Stimulated activated CD4-positive, alpha-beta T cell treated with anti-CD3 and anti-CD28 coated beads, Interleukin-12 subunit alpha, Interleukin-12 subunit beta, amount 100 ng/mL, for 24 hours (primary cell): ENCODE measurements at regions not wholly inside any gene's neighbourhood (a gene's known extent, or its start where the extent isn't known, plus 50 kb on each side); places are given as distances from the start of the nearest gene placed in this dataset.
"Not testable (repeated sequence)": the region's sequence is repeated elsewhere in the genome, so short reads cannot be mapped to it uniquely, and the experiment has no call there.

ENCODE experiments used
- DNase-seq, 2 experiments: peaks; one replicate each; pipeline ENCODE4 v3.0.0-alpha.2; 2020; ENCODE audit warnings: low read depth in 2 of 2

DNA sequence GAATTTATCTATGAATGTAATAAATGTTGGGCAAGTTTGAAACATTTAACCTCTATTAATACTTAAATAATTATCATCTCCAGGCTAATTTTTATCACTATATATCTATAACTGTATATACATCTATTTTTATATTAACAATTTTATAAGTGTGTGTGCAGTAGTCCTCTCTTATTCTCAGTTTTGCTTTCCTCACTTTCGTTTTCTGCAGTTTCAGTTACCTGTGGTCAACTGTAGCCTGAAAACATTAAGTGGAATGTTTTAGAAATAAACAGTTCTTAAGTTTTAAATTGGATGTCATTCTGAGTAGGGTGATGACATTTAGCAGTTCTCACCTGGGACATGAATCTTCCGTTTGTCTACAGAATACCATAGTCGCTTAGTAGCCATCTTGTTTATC is 379.4 kb upstream of the MAN1A1 start:
- DNase-seq: no peak

- DNase-seq: no peak
Measured at GRCh38 chr6:119728220-119728750, 378.7 kb upstream of the MAN1A1 start.

DNA sequence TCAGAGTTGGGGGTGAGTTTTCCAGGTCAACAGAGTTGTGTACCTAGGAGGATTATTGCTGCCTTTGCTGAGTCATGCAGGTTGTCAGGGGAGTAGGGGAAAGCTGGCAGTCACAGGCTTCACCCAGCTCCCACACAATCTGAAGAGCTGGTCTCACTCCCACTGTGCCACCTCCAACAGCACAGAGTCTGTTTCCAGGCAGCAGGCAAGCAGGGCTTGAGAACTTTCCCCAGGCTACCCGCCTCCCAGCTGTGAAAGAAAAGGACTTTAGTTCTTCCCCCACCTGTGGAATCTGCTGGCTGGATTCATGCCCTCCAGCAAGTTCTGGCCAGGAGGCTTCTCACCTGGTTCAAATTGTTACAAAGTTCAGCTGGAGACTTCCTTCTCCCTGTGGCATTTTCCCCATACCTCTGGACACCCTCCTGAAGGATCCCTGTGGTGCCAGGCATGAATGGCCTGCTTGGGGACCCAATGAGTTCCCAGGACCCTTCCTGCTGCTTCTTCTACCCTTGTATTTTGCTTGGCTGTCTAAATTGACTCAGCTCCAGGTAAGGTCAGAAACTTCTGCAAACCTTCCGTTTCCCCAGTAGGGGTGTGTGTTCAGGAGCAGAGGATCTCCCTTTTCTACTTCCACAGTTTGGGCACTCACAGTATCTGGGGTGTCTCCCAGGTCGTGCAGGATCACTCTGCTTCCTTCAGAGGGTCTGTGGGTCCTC is 378.1 kb upstream of the MAN1A1 start:
- no peak for DNase-seq

DNA sequence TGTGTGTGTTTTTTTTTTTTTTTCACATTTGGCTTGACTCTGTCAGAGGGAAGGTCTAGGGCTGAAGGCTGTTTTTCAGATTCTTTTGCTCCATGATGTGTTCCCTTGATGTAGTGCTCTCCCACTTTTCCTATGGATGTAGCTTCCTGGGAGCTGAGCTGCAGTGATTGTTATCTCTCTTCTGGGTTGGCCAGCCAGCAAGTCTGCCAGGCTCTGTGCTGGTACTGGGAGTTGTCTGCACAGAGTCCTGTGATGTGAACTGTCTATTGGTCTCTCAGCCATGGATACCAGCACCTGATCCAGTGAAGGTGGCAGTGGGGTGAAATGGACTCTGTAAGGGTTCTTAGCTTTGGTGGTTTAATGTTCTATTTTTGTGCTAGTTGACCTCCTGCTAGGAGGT is 377.4 kb upstream of the MAN1A1 start:
- DNase-seq: not testable (repeated sequence)

DNA sequence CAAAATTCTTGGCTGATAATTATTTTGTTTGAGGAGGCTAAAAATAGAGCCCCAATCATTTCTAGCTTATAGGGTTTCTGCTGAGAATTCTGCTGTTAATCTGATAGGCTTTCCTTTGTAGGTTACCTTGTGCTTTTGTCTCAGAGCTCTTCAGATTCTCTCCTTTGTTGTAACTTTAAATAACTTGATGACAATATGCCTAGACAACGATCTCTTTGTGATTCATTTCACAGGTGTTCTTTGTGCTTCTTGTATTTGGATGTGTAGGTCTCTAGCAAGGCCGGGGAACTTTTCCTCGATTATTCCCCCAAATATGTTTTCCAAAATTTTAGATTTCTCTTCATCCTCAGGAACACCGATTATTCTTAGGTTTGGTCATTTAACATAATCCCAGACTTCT is 376.5 kb upstream of the MAN1A1 start:
- DNase-seq: no peak

DNA sequence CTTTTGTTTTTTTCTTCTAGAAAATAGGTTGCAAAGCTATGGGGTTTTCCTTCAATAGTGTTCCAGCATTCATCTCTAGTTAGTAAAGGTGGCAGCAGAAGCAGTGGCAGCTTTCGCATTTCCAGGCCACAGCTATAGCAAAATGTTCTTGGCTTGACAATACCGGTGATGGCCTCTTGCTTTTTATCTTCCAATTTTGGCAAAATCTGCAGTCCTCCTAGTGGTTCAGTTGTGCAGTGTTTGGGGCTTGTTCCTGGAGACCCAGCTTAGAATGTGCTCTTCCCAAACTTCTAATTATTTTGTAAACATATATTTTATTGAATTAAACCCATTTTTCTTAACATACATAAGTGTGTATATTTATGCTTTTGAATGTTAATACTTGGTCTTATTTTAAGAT is 370.6 kb upstream of the MAN1A1 start:
- DNase-seq: no peak

- no peak for DNase-seq
Measured at GRCh38 chr6:119717942-119718341, 368.4 kb upstream of the MAN1A1 start.

GRCh38 chr6:119716668-119717270 is 367.2 kb upstream of the MAN1A1 start:
- DNase-seq: no peak

- DNase-seq: no peak
Measured at GRCh38 chr6:119713903-119714302, 364.3 kb upstream of the MAN1A1 start.

- no peak for DNase-seq
Measured at GRCh38 chr6:119686644-119687043, 337.1 kb upstream of the MAN1A1 start.

GRCh38 chr6:119686240-119686639 is 336.7 kb upstream of the MAN1A1 start:
- DNase-seq: no peak

GRCh38 chr6:119683671-119684070 is 334.1 kb upstream of the MAN1A1 start:
- no peak for DNase-seq

- no peak for DNase-seq
Measured at GRCh38 chr6:119683031-119683430, 333.5 kb upstream of the MAN1A1 start.

- no peak for DNase-seq
Measured at GRCh38 chr6:119678961-119679360, 329.4 kb upstream of the MAN1A1 start.

DNA sequence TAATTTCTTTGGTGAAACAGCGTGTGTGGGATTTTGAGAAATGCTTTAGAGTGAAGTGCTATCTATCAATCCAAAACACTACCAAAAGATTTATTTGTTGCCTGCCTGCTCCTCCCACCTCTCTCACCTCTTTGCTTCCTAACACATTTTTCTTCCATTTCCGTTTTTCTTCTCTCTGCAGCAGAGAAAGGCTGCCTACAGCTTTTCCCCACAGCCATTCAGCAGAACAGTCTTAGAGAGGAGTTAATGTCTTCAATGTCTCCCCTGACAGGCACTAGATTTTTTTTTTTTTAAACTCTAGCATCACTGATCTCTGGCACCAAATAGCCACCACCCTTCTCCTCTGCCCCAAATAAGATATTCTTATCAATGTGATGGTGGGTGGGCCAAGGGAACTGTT is 327.8 kb upstream of the MAN1A1 start:
- DNase-seq: no peak

DNA sequence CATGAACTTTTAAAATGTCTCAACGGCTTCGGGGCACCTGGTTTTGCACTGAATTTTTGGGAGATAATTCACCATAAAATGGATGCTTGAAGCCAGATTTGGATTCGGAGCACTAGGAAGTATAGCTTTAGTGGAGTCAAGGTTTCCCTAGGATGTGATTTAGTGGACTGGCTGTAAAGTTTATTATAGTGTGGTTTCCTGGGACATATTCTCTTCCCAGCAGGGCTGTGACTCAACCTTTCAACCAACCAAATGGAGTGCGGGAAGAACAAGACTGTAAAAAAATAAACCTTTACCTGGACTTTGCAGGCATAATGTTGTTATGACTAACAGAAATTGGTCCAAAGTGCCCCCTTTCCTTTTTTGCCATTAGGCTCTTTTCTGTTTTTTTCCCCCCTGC is 327.4 kb upstream of the MAN1A1 start:
- DNase-seq: no peak

GRCh38 chr6:119676230-119676629 is 326.7 kb upstream of the MAN1A1 start:
- DNase-seq: no peak

DNA sequence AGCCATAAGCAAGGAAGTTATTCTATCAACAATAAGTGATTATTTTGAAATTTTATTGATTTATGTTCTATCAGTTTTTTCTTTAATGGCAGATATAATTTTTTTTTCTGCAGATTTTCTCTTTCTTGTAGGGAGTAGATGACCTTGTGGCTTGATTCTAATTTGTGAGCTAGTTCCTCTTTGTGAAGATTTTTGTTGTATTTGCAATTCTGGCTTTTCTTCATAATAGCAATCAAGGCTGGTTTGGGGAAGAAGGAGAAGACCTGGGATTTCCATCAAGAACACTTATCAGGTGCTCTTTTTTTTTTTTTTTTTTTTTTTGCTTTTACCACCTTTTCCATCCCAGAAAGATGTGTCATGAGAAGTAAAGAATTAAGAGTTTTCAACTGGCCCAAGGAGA is 324.2 kb upstream of the MAN1A1 start:
- no peak for DNase-seq

DNA sequence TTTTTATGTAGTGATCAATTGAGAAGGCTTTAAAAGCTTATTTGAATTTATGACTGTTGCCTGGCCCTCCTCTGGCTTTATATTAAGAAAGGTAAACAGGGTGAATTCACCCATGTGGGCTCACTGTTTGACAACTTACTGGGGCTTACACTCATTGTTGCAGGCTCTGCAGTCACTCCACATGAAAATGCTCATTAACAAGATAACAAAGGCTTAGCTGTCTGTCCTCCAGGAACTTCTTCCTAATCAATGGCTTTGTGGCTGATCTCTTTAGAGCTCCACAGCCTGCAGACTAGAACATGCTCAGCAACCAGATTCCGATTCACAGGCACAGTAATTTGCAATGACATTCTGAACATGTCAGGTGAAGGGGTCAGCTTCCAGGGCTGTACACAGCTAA is 323.2 kb upstream of the MAN1A1 start:
- DNase-seq: no peak

GRCh38 chr6:119671105-119671504 is 321.5 kb upstream of the MAN1A1 start:
- no peak for DNase-seq

DNA sequence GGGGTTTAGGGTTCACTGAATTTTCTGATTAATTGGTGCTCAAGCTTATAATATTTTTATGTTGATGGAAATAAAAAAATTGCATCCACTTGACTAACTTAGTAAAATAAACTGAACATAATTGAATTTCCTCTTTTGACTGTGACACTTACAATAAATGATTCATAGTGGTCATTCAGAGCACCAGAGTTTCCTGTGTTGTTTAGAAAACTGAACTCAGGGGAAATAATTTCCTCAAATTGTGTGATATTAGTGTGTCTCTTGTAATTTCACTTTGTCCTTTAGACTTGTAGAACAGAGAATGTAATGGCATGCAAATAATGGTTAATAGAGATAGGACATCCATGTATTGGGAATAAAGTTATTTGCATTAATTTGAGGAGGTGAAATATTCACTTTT is 319.7 kb upstream of the MAN1A1 start:
- no peak for DNase-seq

DNA sequence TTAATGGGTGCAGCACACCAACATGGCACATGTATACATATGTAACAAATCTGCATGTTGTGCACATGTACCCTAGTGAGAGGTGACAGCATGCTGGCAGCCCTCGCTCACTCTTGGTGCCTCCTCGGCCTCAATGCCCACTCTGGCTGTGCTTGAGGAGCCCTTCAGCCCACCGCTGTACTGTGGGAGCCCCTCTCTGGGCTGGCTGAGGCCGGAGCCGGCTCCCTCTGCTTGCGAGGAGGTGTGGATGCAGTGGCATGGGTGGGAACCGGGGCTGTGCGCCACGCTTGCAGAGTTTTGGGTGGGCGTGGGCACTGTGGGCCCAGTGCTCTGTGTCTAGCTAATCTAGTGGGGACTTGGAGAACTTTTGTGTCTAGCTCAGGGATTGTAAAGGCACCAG is 315.9 kb upstream of the MAN1A1 start:
- DNase-seq: not testable (repeated sequence)

DNA sequence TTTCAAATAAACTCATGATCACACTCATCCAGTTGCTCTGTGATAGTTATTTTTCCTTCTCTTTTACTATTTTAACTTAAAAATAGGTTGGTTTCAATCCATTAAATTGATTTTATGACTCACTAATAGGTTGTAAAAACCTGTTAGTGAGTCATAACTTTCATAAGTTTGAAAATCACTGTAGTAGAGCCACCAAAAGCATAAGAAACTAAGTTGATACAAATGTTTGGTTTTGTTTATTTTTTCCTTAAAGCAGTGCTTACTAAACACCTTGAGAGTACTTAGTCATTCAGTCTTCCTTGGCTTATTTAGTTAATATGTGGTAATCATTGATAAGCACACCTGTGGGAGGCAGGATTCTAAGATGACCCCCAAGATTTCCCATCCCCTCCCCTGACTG is 312.1 kb upstream of the MAN1A1 start:
- no peak for DNase-seq

DNA sequence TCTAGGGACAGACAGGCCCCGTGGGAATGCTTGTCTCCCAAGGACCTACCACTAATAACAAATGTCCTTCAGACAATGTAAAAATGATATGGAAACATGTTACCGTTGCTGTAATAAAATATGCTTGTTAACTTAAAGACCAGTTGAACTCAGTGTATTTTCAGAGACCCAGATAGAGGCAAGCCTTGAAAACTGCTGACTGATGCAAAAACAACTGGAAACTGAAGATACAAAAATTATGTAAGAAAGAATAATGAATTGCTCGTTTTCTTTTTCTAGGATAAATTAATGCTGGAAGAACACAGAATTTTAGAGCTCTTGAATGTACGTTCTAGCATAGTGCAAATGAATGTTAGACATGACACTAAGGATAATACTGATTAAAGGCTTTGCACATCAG is 311.5 kb upstream of the MAN1A1 start:
- DNase-seq: no peak
